CD4-positive, alpha-beta T cell treated with Interleukin-6 at 100 ng/mL for 8 hours (primary cell): ENCODE measurements at regions not wholly inside any gene's neighbourhood (a gene's known extent, or its start where the extent isn't known, plus 50 kb on each side); places are given as distances from the start of the nearest gene placed in this dataset.
"Not testable (repeated sequence)": the region's sequence is repeated elsewhere in the genome, so short reads cannot be mapped to it uniquely, and the experiment has no call there.

Source experiments
- DNase-seq: peaks from one replicate; pipeline ENCODE4 v3.0.0-alpha.2; 2020; ENCODE audit warnings: mixed read lengths, low spot score

DNA sequence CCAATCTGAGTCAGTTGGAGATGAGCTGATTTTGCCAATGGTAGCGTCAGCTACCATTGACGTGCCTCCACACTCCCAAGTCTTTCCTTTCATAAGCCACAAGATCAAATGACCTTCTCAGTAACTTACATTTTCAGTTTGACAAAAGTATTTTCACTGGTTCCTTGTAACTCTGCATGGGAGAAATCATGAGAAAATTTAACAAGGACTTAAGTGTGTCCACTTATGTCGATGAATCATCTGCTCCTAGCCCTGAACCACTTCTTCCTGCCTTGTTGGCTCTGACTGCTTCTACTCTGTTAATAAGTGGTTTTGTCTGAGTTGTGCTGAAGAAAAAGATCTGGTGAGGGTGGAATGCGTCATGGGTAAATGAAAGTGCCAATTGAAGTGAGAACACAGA, 101.2 kb downstream of the NFKBIZ start:
- no peak for DNase-seq

DNA sequence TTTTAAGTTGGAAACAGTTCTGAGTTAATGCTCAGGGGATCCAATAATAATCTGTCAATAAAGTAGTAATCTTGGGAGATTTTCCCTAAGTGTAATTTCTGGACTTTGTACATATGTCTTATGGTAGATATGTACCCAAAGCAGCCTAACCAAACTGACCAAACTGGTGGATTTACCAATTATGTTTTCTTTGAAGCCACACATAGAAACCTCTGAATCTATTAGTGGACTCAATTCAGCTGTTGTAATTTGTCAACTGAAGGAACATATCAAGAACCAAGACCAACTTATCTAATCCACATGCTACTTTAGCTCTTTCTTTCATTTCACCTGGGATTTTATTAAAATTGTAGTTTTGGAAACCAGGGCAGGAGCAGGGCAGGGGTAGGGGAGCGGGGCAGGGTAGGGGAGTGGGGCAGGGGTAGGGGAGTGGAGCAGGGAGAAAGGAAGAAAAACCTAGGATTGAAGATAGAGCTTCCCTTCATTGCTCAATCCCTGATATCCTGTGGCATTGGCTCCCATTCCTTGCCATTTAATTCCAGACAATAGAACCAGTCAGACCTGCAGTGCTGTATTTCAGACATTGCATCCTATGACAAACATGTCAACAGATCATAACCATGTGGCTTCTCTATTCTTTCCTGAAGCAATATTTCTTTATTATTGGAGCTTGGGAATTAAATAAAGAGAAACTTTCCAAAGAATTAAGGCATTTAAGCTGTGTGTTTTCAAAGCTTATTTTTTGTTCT, 101.8 kb downstream of the NFKBIZ start:
- no peak for DNase-seq

GRCh38 chr3:101954361-101954760, 105.0 kb downstream of the NFKBIZ start:
- no peak for DNase-seq

- DNase-seq = no peak
Observed at GRCh38 chr3:101954936-101955335, 105.6 kb downstream of the NFKBIZ start.

DNA sequence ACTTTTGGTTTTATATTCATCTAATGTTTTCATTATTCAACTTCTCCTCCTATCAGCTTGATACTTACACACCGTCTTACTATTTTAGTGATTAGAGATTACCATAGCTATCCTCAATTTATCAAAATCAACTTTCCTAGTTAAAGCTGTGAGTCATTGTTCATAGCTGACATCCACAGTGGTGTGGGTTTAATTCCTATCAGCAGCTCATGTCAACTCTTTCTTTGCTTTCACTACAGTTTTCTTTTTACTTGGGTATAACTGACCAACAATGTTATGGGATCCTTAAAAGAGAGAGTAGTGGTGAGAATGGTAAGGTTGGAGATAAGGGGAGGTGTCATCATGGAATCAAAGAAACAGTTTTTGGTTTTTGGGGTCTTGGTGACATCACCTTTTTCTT, 112.7 kb downstream of the NFKBIZ start:
- DNase-seq = no peak

GRCh38 chr3:101963902-101964362, 114.6 kb downstream of the NFKBIZ start:
- DNase-seq = no peak

GRCh38 chr3:101964861-101965260, 115.5 kb downstream of the NFKBIZ start:
- no peak for DNase-seq

DNA sequence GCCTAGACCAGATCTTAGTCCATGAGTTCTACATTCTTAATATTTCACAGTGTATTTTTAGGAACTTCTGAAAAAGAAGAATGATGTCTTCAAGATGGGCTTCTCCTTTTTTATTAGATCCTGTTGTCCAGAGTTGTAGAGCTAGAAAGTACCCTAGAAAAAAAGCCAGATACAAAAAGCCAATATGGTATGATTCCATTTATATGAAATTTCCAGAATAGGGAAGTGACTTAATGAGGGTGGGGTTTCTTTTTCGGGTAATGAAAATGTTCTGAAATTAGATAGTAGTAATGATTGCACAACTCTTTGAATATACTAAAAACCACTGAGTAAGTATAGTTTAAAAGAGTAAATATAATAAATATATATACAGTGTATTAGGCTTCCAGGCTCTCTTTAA, 116.9 kb downstream of the NFKBIZ start:
- no peak for DNase-seq

DNA sequence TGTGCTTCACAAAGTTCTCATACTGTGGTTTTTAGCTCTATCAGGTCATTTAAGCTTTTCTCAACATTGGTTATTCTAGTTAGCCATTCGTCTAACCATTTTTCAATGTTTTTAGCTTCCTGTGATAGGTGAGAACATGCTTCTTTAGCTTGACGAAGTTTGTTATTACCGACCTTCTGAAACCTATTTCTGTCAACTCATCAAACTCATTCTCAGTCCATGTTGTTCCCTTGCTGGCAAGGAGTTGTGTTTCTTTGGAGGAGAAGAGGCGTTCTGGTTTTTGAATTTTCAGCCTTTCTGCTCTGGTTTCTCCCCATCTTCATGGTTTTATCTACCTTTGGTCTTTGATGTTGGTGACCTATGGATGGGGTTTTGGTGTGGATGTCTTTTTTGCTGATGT, 120.9 kb downstream of the NFKBIZ start:
- no peak for DNase-seq

- DNase-seq = no peak
Observed at GRCh38 chr3:101970905-101971304, 121.6 kb downstream of the NFKBIZ start.

GRCh38 chr3:101972430-101973162, 123.3 kb downstream of the NFKBIZ start:
- no peak for DNase-seq

DNA sequence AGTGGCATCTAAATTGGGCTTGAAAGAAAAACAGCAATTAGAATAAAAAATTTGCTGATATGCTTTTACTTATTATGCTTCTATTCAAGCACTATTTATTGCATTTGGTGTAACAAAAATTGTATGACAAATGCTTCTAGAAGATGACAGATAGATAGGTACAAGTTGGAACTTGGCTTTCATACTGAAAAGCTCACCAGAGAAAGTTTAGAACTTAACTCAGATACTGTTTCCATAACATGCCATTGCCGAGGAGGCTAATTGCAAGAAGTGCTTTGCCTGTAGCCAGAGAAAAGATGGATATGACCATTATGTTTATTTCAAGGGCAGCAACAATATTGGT, 123.8 kb downstream of the NFKBIZ start:
- DNase-seq = no peak

DNA sequence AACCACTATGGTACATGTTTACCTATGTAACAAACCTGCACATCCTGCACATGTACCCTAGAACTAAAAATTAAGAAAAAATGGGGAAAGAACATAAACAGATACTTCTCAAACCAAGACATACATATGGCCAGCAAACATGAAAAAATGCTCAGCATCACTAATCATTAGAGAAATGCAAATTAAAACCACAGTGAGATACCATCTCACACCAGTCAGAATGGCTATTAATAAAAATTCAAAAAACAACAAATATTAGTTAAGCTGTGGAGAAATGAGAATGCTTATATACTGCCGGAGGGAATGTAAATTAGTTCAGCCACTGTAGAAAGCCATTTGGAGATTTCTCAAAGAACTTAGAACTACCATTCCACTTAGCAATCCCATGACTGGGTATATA, 126.1 kb downstream of the NFKBIZ start:
- not testable (repeated sequence) for DNase-seq

DNA sequence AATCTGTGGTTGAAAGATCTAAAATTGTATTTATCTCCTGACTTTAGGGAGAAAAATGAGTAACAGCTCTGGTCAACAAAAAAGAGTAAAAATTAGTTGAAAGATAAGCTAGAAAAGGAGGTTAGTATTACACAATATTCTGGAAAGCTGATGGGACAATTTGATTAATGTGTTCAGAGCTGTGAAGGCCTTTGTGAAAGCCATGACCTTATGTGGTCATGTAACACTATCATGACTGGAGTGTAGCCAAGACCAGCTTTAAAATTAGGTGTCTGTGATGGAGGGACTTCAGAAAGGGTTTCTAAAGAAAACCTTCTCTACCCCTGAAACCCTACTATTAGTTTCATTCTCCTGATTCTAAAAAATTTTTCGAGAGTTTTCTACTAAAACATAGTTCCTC, 127.2 kb downstream of the NFKBIZ start:
- no peak for DNase-seq

- no peak for DNase-seq
Observed at GRCh38 chr3:101978348-101978747, 129.0 kb downstream of the NFKBIZ start.

- DNase-seq = no peak
Observed at GRCh38 chr3:101979033-101979432, 129.7 kb downstream of the NFKBIZ start.

- no peak for DNase-seq
Observed at GRCh38 chr3:101984356-101984755, 135.0 kb downstream of the NFKBIZ start.

GRCh38 chr3:101988596-101988995, 139.3 kb downstream of the NFKBIZ start:
- DNase-seq = no peak

DNA sequence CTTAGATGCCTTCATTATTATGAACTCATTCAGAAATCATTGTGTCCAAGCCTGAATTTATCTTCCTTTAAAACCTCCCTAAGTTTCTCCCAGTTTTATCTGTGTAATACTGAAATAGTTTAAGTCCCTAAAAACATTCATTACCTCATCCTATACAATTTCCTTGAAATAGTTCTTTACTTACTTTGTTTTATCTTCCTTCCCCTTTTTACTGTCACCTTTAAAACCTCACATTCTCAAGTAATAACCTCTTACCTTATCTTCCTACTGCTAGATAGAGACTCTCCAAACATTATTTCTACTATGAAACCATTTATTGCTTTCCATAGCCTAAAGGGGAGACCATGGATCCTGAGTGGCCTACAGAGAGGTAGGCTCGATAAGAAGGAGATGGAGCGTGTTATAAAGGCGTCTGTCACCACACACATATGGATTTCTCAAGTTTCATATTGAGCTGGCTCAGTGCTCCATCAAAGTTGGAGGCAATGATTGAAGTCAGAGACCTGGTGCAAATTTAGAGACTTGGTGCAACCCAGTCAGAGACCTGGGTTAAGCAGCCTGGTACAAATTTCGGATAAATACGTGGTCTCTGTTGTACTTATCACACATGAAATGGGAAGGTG, 140.4 kb downstream of the NFKBIZ start:
- DNase-seq = no peak

DNA sequence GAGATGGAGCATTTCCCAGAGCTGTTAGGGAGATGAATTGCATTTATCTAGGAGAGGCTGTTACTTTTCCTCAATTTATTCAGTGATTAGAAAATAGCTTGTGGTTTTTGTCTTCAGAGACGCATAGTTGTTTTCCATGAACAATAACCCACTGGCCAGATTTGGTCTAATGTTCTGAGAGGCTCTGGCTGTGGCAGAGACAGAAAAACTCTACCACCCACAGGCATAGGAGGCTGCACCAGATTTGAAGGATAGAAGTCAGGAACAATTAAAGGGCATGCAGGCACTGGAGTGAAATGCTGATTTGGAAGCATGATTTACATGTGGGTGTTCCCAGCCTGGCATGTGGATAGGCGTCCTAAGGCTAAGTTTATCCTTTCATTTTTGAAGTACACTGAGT, 143.5 kb downstream of the NFKBIZ start:
- DNase-seq = no peak

DNA sequence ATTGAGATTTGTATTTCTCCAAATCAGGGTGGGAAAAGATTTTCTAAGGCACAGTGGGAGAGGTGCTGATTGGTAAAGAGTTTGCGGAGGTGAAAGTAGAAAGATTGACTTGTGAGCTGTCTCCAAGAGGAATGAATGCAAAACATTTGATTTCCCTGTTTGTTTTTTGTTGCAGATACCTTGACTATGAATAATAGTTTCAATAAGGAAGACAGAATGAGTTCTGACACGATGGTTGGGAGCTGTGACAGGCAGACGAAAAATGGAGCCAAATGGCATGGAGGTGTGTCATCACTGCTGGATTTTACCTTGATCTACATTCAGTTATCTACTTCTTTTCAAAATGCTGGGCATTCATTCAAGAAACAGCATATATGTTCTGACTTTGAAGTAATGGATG, 145.1 kb downstream of the NFKBIZ start:
- DNase-seq = no peak

- no peak for DNase-seq
Observed at GRCh38 chr3:101995371-101996046, 146.2 kb downstream of the NFKBIZ start.

GRCh38 chr3:101996832-101997231, 147.5 kb downstream of the NFKBIZ start:
- no peak for DNase-seq
